Forelimb muscle (tissue), 1 donor: ENCODE measurements at regions not wholly inside any gene's neighbourhood (a gene's known extent, or its start where the extent isn't known, plus 50 kb on each side); places are given as distances from the start of the nearest gene placed in this dataset.

ENCODE experiments used
- DNase-seq: peaks from one replicate; pipeline ENCODE4 v3.0.0-alpha.2; 2013; ENCODE audit warnings: low read depth

DNA sequence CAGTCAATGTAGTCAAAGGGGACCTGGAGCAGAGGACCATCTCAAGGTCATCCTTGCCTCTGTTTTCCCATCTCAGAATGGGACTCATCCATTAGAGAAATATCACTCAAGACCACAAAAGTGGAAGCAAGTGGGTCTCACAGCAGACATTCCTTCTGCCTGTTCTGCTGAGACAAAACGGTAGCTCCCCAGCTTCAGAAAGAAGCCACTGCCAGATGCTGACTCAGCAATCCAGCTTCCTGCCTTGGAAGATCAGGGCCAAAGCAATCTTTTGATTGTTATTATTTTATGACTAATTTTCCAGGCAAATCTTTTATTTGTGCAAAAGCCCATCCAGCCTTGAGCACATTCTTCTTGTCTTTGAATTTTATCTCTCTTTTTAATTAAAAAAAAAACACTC is 86.8 kb downstream of the CCT6B start:
- no peak for DNase-seq

DNA sequence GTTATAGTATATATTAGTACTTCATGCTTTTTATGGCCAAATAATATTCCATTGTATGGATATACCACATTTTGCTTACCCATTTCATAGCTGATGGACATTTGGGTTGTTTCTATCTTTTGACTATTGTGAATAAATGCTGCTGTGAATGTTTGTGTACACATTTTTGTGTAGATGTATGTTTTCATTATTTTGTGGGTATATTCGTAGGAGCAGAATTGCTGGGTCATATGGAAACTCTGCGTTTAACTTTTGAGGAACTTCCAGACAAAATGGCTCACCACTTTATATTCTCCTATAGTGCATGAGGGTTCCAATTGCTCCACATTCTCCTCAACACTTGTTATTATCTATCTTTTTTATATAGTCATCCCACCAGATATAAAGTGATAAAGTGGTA is 88.6 kb downstream of the CCT6B start:
- DNase-seq = no peak

DNA sequence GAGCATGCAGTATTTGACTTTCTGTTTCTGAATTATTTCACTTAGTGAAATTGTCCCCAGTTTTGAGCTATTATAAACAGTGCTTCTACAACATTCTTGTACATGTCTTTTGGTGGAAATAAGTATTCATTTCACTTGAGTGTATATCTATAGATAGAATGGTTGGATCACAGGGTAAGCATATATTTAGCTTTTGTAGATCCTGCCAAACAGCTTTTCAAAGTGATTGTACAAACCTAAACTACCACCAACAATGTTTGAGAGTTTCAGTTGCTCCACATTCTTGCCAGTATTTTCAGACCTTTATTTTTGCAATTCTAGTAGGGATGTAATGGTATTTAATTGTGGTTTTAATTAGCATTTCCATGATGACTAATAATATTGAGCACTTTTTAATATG is 91.6 kb downstream of the CCT6B start:
- no peak for DNase-seq

- no peak for DNase-seq
Observed at GRCh38 chr17:34865716-34866115, 95.5 kb downstream of the CCT6B start.

DNA sequence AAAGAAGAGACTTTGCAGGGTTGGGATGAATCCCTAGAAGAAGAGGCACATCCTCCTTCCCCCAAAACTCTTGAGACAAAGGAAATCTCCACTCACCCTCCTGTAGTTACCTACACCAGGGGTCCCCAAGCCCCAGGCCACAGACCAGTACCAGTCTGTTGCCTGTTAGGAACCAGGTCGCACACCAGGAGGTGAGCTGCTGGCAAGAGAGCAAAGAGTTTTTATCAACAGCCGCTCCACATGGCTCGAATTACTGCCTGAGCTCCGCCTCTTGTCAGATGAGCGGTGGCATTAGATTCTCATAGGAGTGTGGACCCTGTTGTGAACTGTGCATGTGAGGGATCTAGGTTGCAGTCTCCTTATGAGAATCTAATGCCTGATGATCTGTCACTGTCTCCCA is 98.9 kb downstream of the CCT6B start:
- DNase-seq = no peak

- no peak for DNase-seq
Observed at GRCh38 chr17:34861864-34862263, 99.4 kb downstream of the CCT6B start.

DNA sequence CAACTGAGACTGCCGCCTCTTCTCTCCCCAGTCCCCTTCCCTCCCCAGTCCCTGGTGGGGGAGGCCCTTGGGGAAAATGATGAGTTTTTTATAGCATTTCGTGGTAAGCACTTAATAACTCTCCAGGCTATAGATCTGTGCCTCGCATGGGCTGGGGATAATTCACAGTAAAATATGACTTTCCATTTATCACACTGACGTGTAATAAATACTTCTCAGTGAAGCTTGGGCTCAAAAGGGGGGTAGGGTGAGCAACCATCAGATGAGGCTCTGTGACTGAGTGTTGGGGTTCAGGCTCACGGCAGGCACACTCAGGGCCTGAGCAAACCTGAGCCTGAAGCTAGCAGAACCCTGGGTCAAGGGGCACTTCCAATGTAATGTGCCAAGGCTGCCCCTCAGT is 101.6 kb downstream of the CCT6B start:
- DNase-seq = no peak

GRCh38 chr17:34858591-34859565 is 102.4 kb downstream of the CCT6B start:
- DNase-seq = no peak

- DNase-seq = no peak
Observed at GRCh38 chr17:34853924-34854323, 107.3 kb downstream of the CCT6B start.

GRCh38 chr17:34852614-34853013 is 108.6 kb downstream of the CCT6B start:
- DNase-seq = no peak

- no peak for DNase-seq
Observed at GRCh38 chr17:34851961-34852540, 109.2 kb downstream of the CCT6B start.

GRCh38 chr17:34850964-34851363 is 110.3 kb downstream of the CCT6B start:
- DNase-seq = no peak

DNA sequence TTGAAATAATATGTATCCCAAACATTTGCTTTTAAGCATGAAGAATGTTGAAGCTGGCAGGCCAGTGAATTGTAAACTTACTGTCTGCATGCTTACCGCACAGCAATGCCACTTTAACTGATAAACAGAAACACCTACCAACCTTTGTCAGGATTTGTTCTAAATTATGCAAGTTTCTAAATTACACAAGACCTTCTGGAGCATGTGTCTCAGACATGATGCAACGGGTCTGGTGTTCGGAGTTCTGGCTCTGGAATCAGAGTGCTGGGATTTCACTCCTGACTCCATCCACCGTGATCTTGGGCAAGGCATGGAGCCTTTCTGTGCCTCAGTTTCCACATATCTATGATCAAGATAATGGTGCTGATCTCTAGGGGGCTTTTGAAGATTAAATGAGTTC is 111.2 kb downstream of the CCT6B start:
- no peak for DNase-seq

GRCh38 chr17:34847938-34848337 is 113.3 kb downstream of the CCT6B start:
- DNase-seq = no peak

- no peak for DNase-seq
Observed at GRCh38 chr17:34845296-34845695, 116.0 kb downstream of the CCT6B start.

DNA sequence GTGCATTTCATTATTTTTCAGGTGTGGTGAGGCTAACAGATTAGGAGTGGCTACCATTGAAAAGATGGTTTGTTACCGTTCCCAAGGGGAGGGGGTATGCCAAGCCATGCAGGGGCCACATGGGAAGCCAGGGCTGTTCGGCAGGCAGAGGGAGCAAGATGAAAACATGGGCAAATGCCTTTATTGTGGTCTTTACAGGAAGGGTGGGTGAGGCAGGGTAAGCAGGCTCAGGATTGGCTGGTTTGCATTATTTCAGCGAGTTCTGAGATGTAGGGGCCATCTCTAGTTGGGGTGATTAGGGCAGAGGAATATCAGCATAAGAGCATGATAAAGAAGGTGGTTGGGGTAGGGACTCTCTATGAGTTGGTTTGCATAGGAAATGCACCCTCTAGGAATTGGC is 117.6 kb downstream of the CCT6B start:
- DNase-seq = no peak

GRCh38 chr17:34842235-34842634 is 119.0 kb downstream of the CCT6B start:
- no peak for DNase-seq

DNA sequence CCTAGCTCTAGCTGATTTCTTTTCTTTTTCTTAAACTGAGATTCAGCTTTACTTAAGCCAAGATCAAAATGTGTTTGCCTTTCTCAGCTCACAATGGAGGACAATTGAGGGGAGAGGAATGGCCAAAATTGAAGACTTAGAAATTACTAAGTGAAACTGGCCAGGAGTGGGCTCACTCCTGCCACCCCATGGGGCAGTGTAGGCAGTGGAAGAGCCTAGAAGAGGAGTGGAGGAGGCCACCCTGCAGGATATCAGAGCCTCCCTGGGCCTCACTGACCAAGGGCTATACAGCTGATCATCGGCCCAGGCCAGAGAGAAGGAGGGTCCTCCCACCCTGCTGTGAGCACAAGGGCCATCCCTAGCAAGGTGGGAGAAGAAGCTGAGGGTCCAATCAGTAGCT is 119.8 kb downstream of the CCT6B start:
- DNase-seq = no peak

DNA sequence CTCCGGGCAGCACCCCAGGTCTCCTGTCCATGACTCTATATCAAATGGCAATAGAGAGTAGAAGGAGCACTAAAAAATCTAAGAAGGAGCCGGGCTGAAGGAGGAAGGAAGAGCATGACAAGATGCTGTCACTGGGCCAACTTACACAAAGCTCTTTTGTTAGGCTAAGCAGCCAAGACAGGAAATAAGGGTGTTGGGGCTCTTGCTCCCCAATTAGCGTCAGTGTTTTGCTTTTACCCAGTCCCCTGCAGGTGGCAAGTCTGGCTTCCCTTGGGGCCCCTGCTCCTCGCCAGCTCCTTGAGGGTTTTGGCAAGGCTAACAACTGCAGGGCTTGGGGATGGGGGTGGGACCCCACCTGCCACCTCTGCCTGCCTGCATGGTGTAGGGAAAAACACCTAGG is 120.5 kb downstream of the CCT6B start:
- no peak for DNase-seq

- DNase-seq = no peak
Observed at GRCh38 chr17:34837876-34838478, 123.3 kb downstream of the CCT6B start.

GRCh38 chr17:34832376-34832775 is 128.9 kb downstream of the CCT6B start:
- no peak for DNase-seq

GRCh38 chr17:34827008-34827407 is 134.3 kb downstream of the CCT6B start:
- DNase-seq = no peak

- no peak for DNase-seq
Observed at GRCh38 chr17:34826332-34826731, 134.9 kb downstream of the CCT6B start.
